Skin epidermis (tissue), 12 donors: ENCODE measurements at regions not wholly inside any gene's neighbourhood (a gene's known extent, or its start where the extent isn't known, plus 50 kb on each side); places are given as distances from the start of the nearest gene placed in this dataset.

ENCODE experiments used
- H3K27ac ChIP-seq, 21 experiments: fragments of 200-600 bp; sonication (generic) in 11 of 21; one replicate each; pipeline ENCODE4 v1.5.0; 2020; ENCODE audit warnings: mild to moderate bottlenecking in 3 of 21, inconsistent platforms in 2 of 21, moderate library complexity in 2 of 21
- H3K4me3 ChIP-seq, 7 experiments: fragments of 200-600 bp; sonication (generic) in 2 of 7; one replicate each; pipeline ENCODE4 v1.5.0; 2020; ENCODE audit warnings: inconsistent platforms in 2 of 7, mild to moderate bottlenecking in 2 of 7, moderate library complexity in 1 of 7

GRCh38 chr22:48605856-48606481 lies 1221.7 kb downstream of the BRD1 start:
- no peak overlapping the region for H3K4me3 ChIP-seq
- no peak overlapping the region for H3K27ac ChIP-seq

- Histone ChIP-seq H3K4me3 (no peak overlapping the region), H3K27ac (no peak overlapping the region)
These were observed 1222.5 kb downstream of the BRD1 start for GRCh38 chr22:48605125-48605524.

- Histone ChIP-seq H3K27ac (no peak overlapping the region), H3K4me3 (no peak overlapping the region)
These were observed 1223.9 kb downstream of the BRD1 start for GRCh38 chr22:48603621-48604320.

- Histone ChIP-seq H3K4me3 (no peak overlapping the region), H3K27ac (no peak overlapping the region)
These were observed 1224.7 kb downstream of the BRD1 start for GRCh38 chr22:48602805-48603518.

GRCh38 chr22:48600681-48601080 lies 1227.0 kb downstream of the BRD1 start:
- Histone ChIP-seq H3K27ac (no peak overlapping the region), H3K4me3 (no peak overlapping the region)

- no peak overlapping the region for H3K27ac ChIP-seq
- no peak overlapping the region for H3K4me3 ChIP-seq
These were observed 1227.5 kb downstream of the BRD1 start for GRCh38 chr22:48600171-48600570.

- no peak overlapping the region for H3K27ac ChIP-seq
- no peak overlapping the region for H3K4me3 ChIP-seq
These were observed 1228.3 kb downstream of the BRD1 start for GRCh38 chr22:48599346-48599745.

GRCh38 chr22:48596111-48596850 lies 1231.4 kb downstream of the BRD1 start:
- no peak overlapping the region for H3K4me3 ChIP-seq
- H3K27ac ChIP-seq: no peak overlapping the region

- Histone ChIP-seq H3K4me3 (no peak overlapping the region), H3K27ac (no peak overlapping the region)
These were observed 1232.2 kb downstream of the BRD1 start for GRCh38 chr22:48595511-48595905.

- no peak overlapping the region for H3K4me3 ChIP-seq
- no peak overlapping the region for H3K27ac ChIP-seq
These were observed 1232.7 kb downstream of the BRD1 start for GRCh38 chr22:48594757-48595510.

GRCh38 chr22:48594016-48594756 lies 1233.5 kb downstream of the BRD1 start:
- Histone ChIP-seq H3K27ac (no peak overlapping the region), H3K4me3 (no peak overlapping the region)

GRCh38 chr22:48593551-48593950 lies 1234.1 kb downstream of the BRD1 start:
- H3K4me3 ChIP-seq: no peak overlapping the region
- H3K27ac ChIP-seq: no peak overlapping the region

GRCh38 chr22:48592931-48593330 lies 1234.7 kb downstream of the BRD1 start:
- H3K4me3 ChIP-seq: no peak overlapping the region

GRCh38 chr22:48592488-48592887 lies 1235.2 kb downstream of the BRD1 start:
- Histone ChIP-seq H3K4me3 (no peak overlapping the region), H3K27ac (peak overlapping the region in 1 of 21 experiments; percentile 22)

More at GRCh38 chr22:48592931-48593330, 1234.7 kb downstream of the BRD1 start:
- no peak overlapping the region for H3K27ac ChIP-seq

GRCh38 chr22:48592066-48592345 lies 1235.7 kb downstream of the BRD1 start:
- Histone ChIP-seq H3K4me3 (no peak overlapping the region), H3K27ac (no peak overlapping the region)

GRCh38 chr22:48591286-48592065 lies 1236.2 kb downstream of the BRD1 start:
- Histone ChIP-seq H3K27ac (no peak overlapping the region), H3K4me3 (no peak overlapping the region)

GRCh38 chr22:48589901-48590300 lies 1237.8 kb downstream of the BRD1 start:
- Histone ChIP-seq H3K27ac (no peak overlapping the region), H3K4me3 (no peak overlapping the region)

- Histone ChIP-seq H3K27ac (no peak overlapping the region), H3K4me3 (no peak overlapping the region)
These were observed 1238.7 kb downstream of the BRD1 start for GRCh38 chr22:48588878-48589450.
